ENCODE measurements at regions not wholly inside any gene's neighbourhood (a gene's known extent, or its start where the extent isn't known, plus 50 kb on each side); places are given as distances from the start of the nearest gene placed in this dataset.

DNA sequence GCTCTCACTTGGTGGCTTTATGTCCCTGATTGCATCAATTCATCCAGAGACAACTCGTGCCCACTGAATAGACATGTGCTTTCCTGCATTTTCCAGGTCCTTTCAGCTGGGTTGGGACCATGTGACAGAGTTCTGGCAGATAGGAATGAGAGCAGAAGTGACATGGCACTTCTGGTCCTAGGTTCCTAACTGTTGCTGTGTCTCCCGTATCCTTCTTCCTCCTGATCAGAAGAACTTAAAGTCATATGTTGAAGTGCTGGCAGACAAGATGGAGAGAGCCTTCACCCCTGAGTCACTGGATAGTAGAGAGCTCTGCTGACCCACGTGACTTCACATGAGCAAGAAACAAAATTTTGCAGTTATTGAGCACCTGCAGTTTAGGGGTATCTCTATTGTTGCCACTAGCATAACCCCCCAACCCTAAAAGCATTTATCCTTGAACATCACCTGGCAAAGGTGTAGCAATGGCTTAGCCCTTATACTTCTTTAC is 80.0 kb downstream of the NREP start:
- TF ChIP-seq CTCF (IDR thresholded peaks at IDR 0.05; ENCODE audit: borderline replicate concordance, control extremely low read depth, extremely low read depth, insufficient read depth, missing control alignments) = no peak
- in situ Hi-C loops (cut with MboI; ENCODE audit: low sequenced_read_pairs, unreplicated experiment) = no loop called here
- no peak for DNase-seq (ENCODE audit: low spot score)

- in situ Hi-C loops (cut with MboI; ENCODE audit: low sequenced_read_pairs, unreplicated experiment) = no loop called here
- DNase-seq (ENCODE audit: low spot score) = no peak
- no peak for TF ChIP-seq CTCF (IDR thresholded peaks at IDR 0.05; ENCODE audit: borderline replicate concordance, control extremely low read depth, extremely low read depth, insufficient read depth, missing control alignments)
Measured at GRCh38 chr5:111676466-111676865, 80.5 kb downstream of the NREP start.

DNA sequence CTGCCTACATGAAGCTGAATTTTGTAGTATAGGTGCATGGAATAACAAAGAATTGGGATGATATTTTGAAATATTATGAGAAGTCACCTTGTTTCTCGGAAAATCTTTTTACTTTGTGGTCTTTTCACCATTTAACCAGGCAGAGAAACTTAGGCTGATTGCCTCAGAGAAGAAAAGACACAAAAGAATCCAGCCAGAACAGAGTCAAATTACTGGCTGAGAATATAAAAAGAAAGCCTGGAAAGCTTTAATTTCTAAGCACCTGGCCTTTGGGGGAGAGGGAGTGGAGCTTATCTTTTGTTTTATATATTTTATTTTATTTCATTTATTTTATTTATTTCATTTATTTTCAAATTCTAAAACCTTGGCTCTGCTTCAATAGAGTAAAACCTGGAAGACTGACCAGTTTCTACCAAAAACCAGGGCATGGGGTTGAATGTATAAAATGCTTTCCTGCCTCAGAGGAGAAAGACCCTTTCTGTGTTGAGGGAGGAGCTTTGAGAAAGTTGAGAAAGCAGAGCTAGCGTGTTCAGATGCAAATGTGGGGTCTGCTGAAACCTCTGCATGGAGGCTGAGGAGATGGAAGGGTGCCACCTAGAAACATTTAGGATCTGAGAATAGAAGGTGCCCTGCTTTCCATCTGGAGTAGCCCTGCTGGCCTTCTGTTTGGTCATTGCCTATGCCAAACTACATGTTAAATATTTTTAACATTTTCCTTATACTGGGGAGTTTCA is 81.6 kb downstream of the NREP start:
- no peak for DNase-seq (ENCODE audit: low spot score)
- no peak for TF ChIP-seq CTCF (IDR thresholded peaks at IDR 0.05; ENCODE audit: borderline replicate concordance, control extremely low read depth, extremely low read depth, insufficient read depth, missing control alignments)
- in situ Hi-C loops (cut with MboI; ENCODE audit: low sequenced_read_pairs, unreplicated experiment) = no loop called here

DNA sequence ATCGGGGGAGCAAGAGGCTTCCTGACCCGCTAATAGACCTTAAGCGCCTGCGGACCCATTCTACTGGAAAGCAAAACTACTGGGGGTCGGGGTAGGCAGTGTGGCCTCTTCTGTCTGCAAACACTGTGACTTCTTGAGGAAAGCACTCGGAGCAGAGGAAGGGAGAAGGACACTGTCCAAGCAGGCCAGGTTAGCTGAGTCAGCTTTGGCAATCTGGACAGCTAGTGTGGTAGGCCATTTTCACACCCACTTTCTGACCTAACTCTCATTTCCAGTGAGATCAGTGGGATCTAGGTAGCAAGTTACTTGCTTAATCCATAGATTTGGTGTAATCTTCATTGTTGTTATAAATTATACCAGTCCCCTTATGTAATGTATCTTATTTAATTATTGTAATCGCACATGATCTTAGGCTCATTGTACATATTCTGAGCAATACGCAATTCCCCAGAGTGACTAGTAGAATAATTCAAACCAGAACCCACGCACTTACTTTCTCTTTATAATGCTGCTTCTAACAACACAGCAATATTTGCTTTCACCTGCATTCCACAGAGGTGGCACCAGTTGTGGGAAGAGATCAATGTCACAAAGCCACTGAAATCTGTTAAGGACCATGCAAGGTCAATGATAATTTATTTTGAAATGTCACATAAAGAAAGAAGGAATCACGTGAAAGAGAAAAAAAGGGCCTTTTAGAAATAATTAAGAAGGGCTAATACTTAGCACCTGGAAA is 82.9 kb downstream of the NREP start:
- TF ChIP-seq CTCF (IDR thresholded peaks at IDR 0.05; ENCODE audit: borderline replicate concordance, control extremely low read depth, extremely low read depth, insufficient read depth, missing control alignments) = no peak
- in situ Hi-C loops (cut with MboI; ENCODE audit: low sequenced_read_pairs, unreplicated experiment) = no loop called here
- no peak for DNase-seq (ENCODE audit: low spot score)

DNA sequence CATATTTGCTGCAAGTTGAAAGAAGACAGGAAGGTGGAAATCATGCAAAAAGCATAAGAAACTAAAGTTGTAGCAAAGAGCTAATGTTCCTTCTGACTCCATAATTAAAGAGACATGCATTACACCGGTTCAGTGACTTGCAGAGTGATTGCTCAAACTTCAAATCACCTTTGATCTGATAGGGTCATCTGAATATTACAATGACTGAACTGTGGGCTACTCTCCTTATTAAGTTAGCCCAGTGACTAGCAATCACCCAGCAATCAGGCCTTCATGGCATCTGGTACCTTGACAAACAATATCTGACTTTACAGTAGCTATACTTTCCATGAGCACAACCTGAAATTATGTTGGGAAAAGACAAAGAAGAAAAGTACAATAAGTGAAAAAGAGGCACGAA is 84.9 kb downstream of the NREP start:
- in situ Hi-C loops (cut with MboI; ENCODE audit: low sequenced_read_pairs, unreplicated experiment) = no loop called here

More for the DNA sequence above, 84.9 kb downstream of the NREP start:
- DNase-seq (ENCODE audit: low spot score) = no peak
- TF ChIP-seq CTCF (IDR thresholded peaks at IDR 0.05; ENCODE audit: borderline replicate concordance, control extremely low read depth, extremely low read depth, insufficient read depth, missing control alignments) = no peak
